Lower leg skin (tissue), 4 donors: ENCODE measurements at regions not wholly inside any gene's neighbourhood (a gene's known extent, or its start where the extent isn't known, plus 50 kb on each side); places are given as distances from the start of the nearest gene placed in this dataset.

ENCODE experiments used
- DNase-seq, 2 donors: peaks; one replicate each; pipeline ENCODE4 v3.0.0-alpha.2; 2019; ENCODE audit warnings: low spot score in 2 of 2
- H3K4me3 ChIP-seq: fragments of 200-600 bp; sonication (generic); 2 replicates; pipeline ENCODE4 v1.5.1; 2017; ENCODE audit warnings: mild to moderate bottlenecking, low read depth; ENCODE audit not compliant: poor library complexity, severe bottlenecking
- POLR2A ChIP-seq, 2 donors: fragments of 450-650 bp; IDR thresholded peaks; one replicate each; pipeline ENCODE4 v1.6.1; 2016 to 2017; ENCODE audit warnings: antibody characterized with exemption in 2 of 2, mild to moderate bottlenecking in 1 of 2, moderate library complexity in 1 of 2
- whole genome bisulfite sequencing, 2 donors: methylation state at CpG; one replicate each; pipeline ENCODE4 v1.1.5; 2018; 5-methylcytosine and 5-hydroxymethylcytosine counted together
- intact Hi-C: fragments of 100-400 bp; cut with DNase I; formaldehyde crosslinking; loops from one replicate; pipeline ENCODE4 v1.15.0; 2023; ENCODE audit warnings: low total_unique reads
- TF ChIP-seq, protein P1 (sequence below), 3 donors: fragments of 450-650 bp; IDR thresholded peaks; one replicate each; pipeline ENCODE4 v1.5.1; 2016; ENCODE audit warnings: antibody characterized with exemption in 3 of 3, mild to moderate bottlenecking in 3 of 3, moderate library complexity in 2 of 3

DNA sequence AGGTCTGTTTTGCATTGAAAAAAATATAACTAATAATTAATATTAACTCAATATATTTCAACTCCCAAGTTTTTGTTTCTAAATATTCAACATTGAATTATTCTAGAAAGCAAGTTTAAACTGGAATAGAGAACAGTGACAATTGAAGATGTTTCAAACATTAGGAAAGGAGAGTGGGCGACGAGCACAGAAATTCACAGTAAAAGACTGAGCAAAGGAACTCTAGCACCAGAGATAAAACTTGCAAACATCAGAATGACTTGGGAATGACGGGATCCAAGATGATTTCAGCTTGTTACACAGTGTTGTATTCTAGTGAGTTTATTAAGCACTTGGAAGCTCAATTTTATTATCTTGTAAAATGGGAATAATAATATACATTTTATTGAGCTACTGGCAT, 56.6 kb upstream of the CNTN5 start:
- TF ChIP-seq POLR2A (IDR thresholded peaks at IDR 0.05): no peak
- TF ChIP-seq, protein P1, sequence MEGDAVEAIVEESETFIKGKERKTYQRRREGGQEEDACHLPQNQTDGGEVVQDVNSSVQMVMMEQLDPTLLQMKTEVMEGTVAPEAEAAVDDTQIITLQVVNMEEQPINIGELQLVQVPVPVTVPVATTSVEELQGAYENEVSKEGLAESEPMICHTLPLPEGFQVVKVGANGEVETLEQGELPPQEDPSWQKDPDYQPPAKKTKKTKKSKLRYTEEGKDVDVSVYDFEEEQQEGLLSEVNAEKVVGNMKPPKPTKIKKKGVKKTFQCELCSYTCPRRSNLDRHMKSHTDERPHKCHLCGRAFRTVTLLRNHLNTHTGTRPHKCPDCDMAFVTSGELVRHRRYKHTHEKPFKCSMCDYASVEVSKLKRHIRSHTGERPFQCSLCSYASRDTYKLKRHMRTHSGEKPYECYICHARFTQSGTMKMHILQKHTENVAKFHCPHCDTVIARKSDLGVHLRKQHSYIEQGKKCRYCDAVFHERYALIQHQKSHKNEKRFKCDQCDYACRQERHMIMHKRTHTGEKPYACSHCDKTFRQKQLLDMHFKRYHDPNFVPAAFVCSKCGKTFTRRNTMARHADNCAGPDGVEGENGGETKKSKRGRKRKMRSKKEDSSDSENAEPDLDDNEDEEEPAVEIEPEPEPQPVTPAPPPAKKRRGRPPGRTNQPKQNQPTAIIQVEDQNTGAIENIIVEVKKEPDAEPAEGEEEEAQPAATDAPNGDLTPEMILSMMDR (IDR thresholded peaks at IDR 0.05): no peak
- intact Hi-C loops: no loop called here
- DNase-seq: no peak
- no peak overlapping the region for H3K4me3 ChIP-seq
- 81 to 86% methylated on average over 3 of the region's 3 CpGs for WGBS, 2 donors

DNA sequence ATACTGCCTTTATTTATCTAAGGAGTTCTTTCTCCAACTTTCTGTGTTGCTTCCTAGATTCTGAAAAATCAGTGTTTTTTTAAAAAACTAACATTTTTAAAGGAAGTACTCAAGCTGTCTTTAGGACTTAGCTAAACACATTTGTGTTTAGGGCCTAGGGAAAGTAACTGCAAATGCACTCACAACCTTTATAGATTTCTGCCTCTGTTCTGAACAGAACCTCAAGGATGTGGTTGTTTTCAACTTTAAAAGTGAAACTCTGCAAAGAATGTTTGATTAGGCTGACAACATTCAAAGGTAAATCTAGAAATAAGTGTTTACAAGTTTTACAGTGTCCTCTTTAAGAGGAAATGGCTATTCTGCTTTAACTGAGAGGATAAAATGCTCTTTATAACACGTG, 55.4 kb upstream of the CNTN5 start:
- no peak overlapping the region for H3K4me3 ChIP-seq
- 66 to 70% methylated on average over 1 of the region's 1 CpG for WGBS, 2 donors
- no peak for DNase-seq
- intact Hi-C loops: no loop called here
- TF ChIP-seq POLR2A (IDR thresholded peaks at IDR 0.05): no peak
- TF ChIP-seq, protein P1 (IDR thresholded peaks at IDR 0.05): no peak

DNA sequence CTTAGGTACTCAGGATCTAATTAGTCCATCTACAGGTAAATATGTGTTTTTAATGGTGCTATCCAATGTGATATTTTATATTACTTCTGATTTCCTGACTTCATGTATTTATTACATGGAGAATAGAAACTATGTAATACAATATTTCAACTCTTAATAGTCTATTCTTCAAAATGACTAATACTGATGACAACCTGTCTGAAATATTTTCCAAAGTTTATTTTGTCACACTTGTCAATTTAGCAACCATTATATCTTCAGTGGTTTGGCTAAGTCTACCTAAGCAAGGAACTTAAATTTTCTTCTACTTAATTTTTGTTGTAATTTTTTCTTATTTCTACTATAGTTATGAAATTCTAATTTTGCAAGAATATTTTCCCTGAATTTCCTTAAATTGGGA, 55.0 kb upstream of the CNTN5 start:
- no peak overlapping the region for H3K4me3 ChIP-seq
- TF ChIP-seq POLR2A (IDR thresholded peaks at IDR 0.05): no peak
- TF ChIP-seq, protein P1 (IDR thresholded peaks at IDR 0.05): no peak
- no peak for DNase-seq
- intact Hi-C loops: no loop called here

DNA sequence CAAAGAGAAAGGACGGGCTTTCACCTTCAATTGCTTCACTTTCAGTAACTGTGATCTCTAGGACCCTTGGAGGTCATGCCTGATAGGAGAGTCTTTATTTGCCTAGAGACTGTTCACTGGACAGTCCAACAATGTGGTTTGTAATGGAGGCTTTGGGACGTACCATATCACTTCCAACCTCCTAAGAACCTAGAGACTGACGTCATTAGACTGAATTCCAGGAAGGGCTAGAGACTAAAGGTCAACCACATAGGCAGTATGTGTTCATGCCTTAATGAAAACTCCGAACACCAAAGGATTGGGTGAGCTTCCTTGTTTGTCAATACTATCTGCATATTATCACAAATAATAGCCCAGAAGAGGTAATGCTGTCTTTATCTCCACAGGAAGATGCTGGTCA, 53.7 kb upstream of the CNTN5 start:
- H3K4me3 ChIP-seq: no peak overlapping the region
- TF ChIP-seq, protein P1 (IDR thresholded peaks at IDR 0.05): no peak
- intact Hi-C loops: no loop called here
- DNase-seq: no peak
- 75 to 81% methylated on average over 4 of the region's 4 CpGs for WGBS, 2 donors
